GM18873 (cell line): ENCODE measurements at regions not wholly inside any gene's neighbourhood (a gene's known extent, or its start where the extent isn't known, plus 50 kb on each side); places are given as distances from the start of the nearest gene placed in this dataset.

ENCODE experiments used
- ATAC-seq: cut with Tn5 transposase; IDR thresholded peaks from one replicate; pipeline ENCODE4 v1.9.1; 2021; ENCODE audit warnings: mild to moderate bottlenecking, moderate library complexity, moderate number of reproducible peaks; ENCODE audit not compliant: unreplicated experiment, low FRiP score

GRCh38 chr13:108006619-108007018 is 208.7 kb downstream of the LIG4 start:
- ATAC-seq, result no peak

GRCh38 chr13:108005231-108005630 is 210.1 kb downstream of the LIG4 start:
- no peak for ATAC-seq

- no peak for ATAC-seq
Observed at GRCh38 chr13:108003626-108004025, 211.7 kb downstream of the LIG4 start.

- no peak for ATAC-seq
Observed at GRCh38 chr13:108000998-108001397, 214.3 kb downstream of the LIG4 start.

- no peak for ATAC-seq
Observed at GRCh38 chr13:107999751-108000150, 215.6 kb downstream of the LIG4 start.

- ATAC-seq, result no peak
Observed at GRCh38 chr13:107994137-107994536, 221.2 kb downstream of the LIG4 start.

- no peak for ATAC-seq
Observed at GRCh38 chr13:107993239-107993949, 221.9 kb downstream of the LIG4 start.

GRCh38 chr13:107992542-107992941 is 222.8 kb downstream of the LIG4 start:
- ATAC-seq, result no peak

GRCh38 chr13:107977071-107977574 is 238.2 kb downstream of the LIG4 start:
- ATAC-seq, result no peak

GRCh38 chr13:107976628-107977027 is 238.7 kb downstream of the LIG4 start:
- no peak for ATAC-seq

- no peak for ATAC-seq
Observed at GRCh38 chr13:107974409-107974808, 240.9 kb downstream of the LIG4 start.

GRCh38 chr13:107969546-107969945 is 245.8 kb downstream of the LIG4 start:
- ATAC-seq, result no peak

GRCh38 chr13:107968470-107968869 is 246.9 kb downstream of the LIG4 start:
- no peak for ATAC-seq

GRCh38 chr13:107964395-107964794 is 250.9 kb downstream of the LIG4 start:
- no peak for ATAC-seq

GRCh38 chr13:107961849-107962608 is 253.3 kb downstream of the LIG4 start:
- no peak for ATAC-seq

- no peak for ATAC-seq
Observed at GRCh38 chr13:107960301-107960700, 255.0 kb downstream of the LIG4 start.

GRCh38 chr13:107956889-107957288 is 258.4 kb downstream of the LIG4 start:
- no peak for ATAC-seq

GRCh38 chr13:107942030-107942617 is 273.2 kb downstream of the LIG4 start:
- no peak for ATAC-seq

GRCh38 chr13:107941345-107942029 is 273.8 kb downstream of the LIG4 start:
- no peak for ATAC-seq

GRCh38 chr13:107937848-107938247 is 277.5 kb downstream of the LIG4 start:
- ATAC-seq, result no peak

GRCh38 chr13:107931056-107931455 is 284.3 kb downstream of the LIG4 start:
- ATAC-seq, result no peak
